SU-DHL-6 (cell line): ENCODE measurements at regions not wholly inside any gene's neighbourhood (a gene's known extent, or its start where the extent isn't known, plus 50 kb on each side); places are given as distances from the start of the nearest gene placed in this dataset.

Experiments used
- CTCF ChIP-seq: fragments of 200-600 bp; sonication (generic); IDR thresholded peaks from one replicate; pipeline ENCODE4 v1.5.1; 2017; ENCODE audit warnings: antibody characterized with exemption, mild to moderate bottlenecking, low read length, moderate library complexity; ENCODE audit not compliant: insufficient read depth, poor library complexity, severe bottlenecking
- EZH2phosphoT487 ChIP-seq: fragments of 200-600 bp; sonication (generic), shearing (Covaris generic); conservative IDR thresholded peaks from 2 replicates; pipeline ENCODE4 v1.6.1; 2018; ENCODE audit warnings: mild to moderate bottlenecking, antibody characterized with exemption, low read length, moderate library complexity, mixed read lengths

GRCh38 chr4:180675359-180675650 lies 1567.9 kb upstream of the TENM3 start:
- TF ChIP-seq CTCF (no peak), EZH2phosphoT487 (no peak)
